Right atrium auricular region (tissue), 2 donors: ENCODE measurements at regions not wholly inside any gene's neighbourhood (a gene's known extent, or its start where the extent isn't known, plus 50 kb on each side); places are given as distances from the start of the nearest gene placed in this dataset.

Experiments
- DNase-seq: peaks from one replicate; pipeline ENCODE4 v3.0.0-alpha.2; 2019; ENCODE audit warnings: low spot score
- H3K27ac ChIP-seq, 2 donors: fragments of 200-600 bp; sonication (generic); 1 replicate in 1 of 2; 2 replicates in 1 of 2; pipeline ENCODE4 v1.5.1; 2016 to 2019
- H3K27me3 ChIP-seq, 2 donors: fragments of 200-600 bp; sonication (generic); one replicate each; pipeline versions ENCODE4 v1.5.1 to v1.6.0; 2017 to 2019
- H3K36me3 ChIP-seq: fragments of 200-600 bp; sonication (generic); one replicate; pipeline ENCODE4 v1.5.1; 2016
- H3K4me1 ChIP-seq, 2 donors: fragments of 200-600 bp; sonication (generic); one replicate each; pipeline versions ENCODE4 v1.5.1 to v1.6.0; 2017 to 2019
- H3K4me3 ChIP-seq, 2 donors: fragments of 200-600 bp; sonication (generic); 1 replicate in 1 of 2; 2 replicates in 1 of 2; pipeline ENCODE4 v1.5.1; 2017 to 2019; ENCODE audit warnings: mild to moderate bottlenecking in 1 of 2, moderate library complexity in 1 of 2
- H3K9me3 ChIP-seq, 2 donors: fragments of 200-600 bp; sonication (generic); one replicate each; pipeline ENCODE4 v1.5.1; 2019
- CTCF ChIP-seq, 2 donors: fragments of 200-600 bp; sonication (generic); IDR thresholded peaks; one replicate each; pipeline ENCODE4 v1.5.1; 2019; ENCODE audit warnings: antibody characterized with exemption in 2 of 2

- no peaks in the 10 kb centered on the region for H3K4me1 ChIP-seq
- TF ChIP-seq CTCF (IDR thresholded peaks at IDR 0.05): no peak
- no peaks in the 10 kb centered on the region for H3K27me3 ChIP-seq
- no peak overlapping the region for H3K4me3 ChIP-seq
- no peak overlapping the region for H3K27ac ChIP-seq
- DNase-seq: no peak
- no peaks in the 10 kb centered on the region for H3K9me3 ChIP-seq
- H3K36me3 ChIP-seq: no peaks in the 10 kb centered on the region
Measured at GRCh38 chr6:14051355-14051754, 66.2 kb upstream of the CD83 start.

DNA sequence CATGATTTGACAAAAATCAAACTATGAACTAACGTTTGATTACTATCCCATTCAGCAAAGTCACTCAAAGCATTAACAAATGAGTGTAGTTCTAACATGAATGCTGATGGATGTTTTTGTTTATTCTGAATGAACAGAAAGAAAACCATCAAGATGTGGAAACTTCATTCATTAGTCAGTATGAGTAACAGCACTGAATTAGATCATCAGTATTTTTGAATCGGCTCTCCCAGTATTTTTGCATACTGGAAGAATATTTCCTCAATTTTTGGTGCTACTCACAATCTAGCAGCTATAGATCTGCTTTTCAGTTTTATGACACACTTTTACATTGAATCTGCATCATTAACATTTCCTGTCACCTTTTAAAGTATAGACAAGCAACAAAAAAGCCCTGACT, 63.8 kb upstream of the CD83 start:
- Histone ChIP-seq H3K4me1 (no peaks in the 10 kb centered on the region), H3K4me3 (no peak overlapping the region), H3K27ac (no peak overlapping the region), H3K9me3 (no peaks in the 10 kb centered on the region), H3K36me3 (no peaks in the 10 kb centered on the region), H3K27me3 (no peaks in the 10 kb centered on the region)
- no peak for DNase-seq
- no peak for TF ChIP-seq CTCF (IDR thresholded peaks at IDR 0.05)

- H3K27me3 ChIP-seq: no peaks in the 10 kb centered on the region
- no peak overlapping the region for H3K27ac ChIP-seq
- H3K9me3 ChIP-seq: no peaks in the 10 kb centered on the region
- TF ChIP-seq CTCF (IDR thresholded peaks at IDR 0.05): no peak
- H3K4me3 ChIP-seq: no peak overlapping the region
- DNase-seq: no peak
- no peaks in the 10 kb centered on the region for H3K4me1 ChIP-seq
- H3K36me3 ChIP-seq: no peaks in the 10 kb centered on the region
Measured at GRCh38 chr6:14055541-14055940, 62.0 kb upstream of the CD83 start.

- Histone ChIP-seq H3K36me3 (no peaks in the 10 kb centered on the region), H3K9me3 (peaks cover 0 to 5% of the 10 kb centered on the region in 2 donors), H3K27ac (no peak overlapping the region), H3K27me3 (no peaks in the 10 kb centered on the region), H3K4me1 (no peaks in the 10 kb centered on the region), H3K4me3 (no peak overlapping the region)
- DNase-seq: no peak
- TF ChIP-seq CTCF (IDR thresholded peaks at IDR 0.05): no peak
Measured at GRCh38 chr6:14058029-14058695, 59.4 kb upstream of the CD83 start.

- Histone ChIP-seq H3K4me3 (no peak overlapping the region), H3K9me3 (peaks cover 0 to 5% of the 10 kb centered on the region in 2 donors), H3K27me3 (no peaks in the 10 kb centered on the region), H3K27ac (no peak overlapping the region), H3K4me1 (no peaks in the 10 kb centered on the region), H3K36me3 (no peaks in the 10 kb centered on the region)
- DNase-seq: no peak
- TF ChIP-seq CTCF (IDR thresholded peaks at IDR 0.05): no peak
Measured at GRCh38 chr6:14058735-14059134, 58.8 kb upstream of the CD83 start.
